ENCODE measurements at regions not wholly inside any gene's neighbourhood (a gene's known extent, or its start where the extent isn't known, plus 50 kb on each side); places are given as distances from the start of the nearest gene placed in this dataset.

- H3K4me3 ChIP-seq = no peak overlapping the region
- FAIRE-seq (no peak), ATAC-seq (no peak), DNase-seq (ENCODE audit: low read depth, low spot score) (no peak)
- H3K36me3 ChIP-seq (ENCODE audit: control insufficient read depth in 2 of 2, insufficient read depth in 2 of 2, low read length in 1 of 2) = no peaks in the 10 kb centered on the region
- RAD21 ChIA-PET (ENCODE audit: unreplicated experiment) = no interaction called here
- H3K9me3 ChIP-seq (replicated peaks; ENCODE audit: control insufficient read depth, insufficient read depth, low read length) = no peaks in the 10 kb centered on the region
- SMC1A ChIA-PET (ENCODE audit: uncharacterized antibody, unreplicated experiment) = no interaction called here
- no peaks in the 10 kb centered on the region for H3K4me1 ChIP-seq (ENCODE audit: control insufficient read depth, insufficient read depth, low read length)
- no peak overlapping the region for H3K9ac ChIP-seq (ENCODE audit: control insufficient read depth, insufficient read depth, low read length)
- intact Hi-C loops (cut with micrococcal nuclease; ENCODE audit: unreplicated experiment) (no loop called here), in situ Hi-C loops (cut with MboI) (no loop called here)
- no peaks in the 10 kb centered on the region for H3K27me3 ChIP-seq (replicated peaks in 1 of 2; ENCODE audit: control insufficient read depth in 2 of 2, insufficient read depth in 2 of 2, low read length in 1 of 2)
- no peaks in the 10 kb centered on the region for H3K79me2 ChIP-seq (ENCODE audit: control insufficient read depth, insufficient read depth, low read length)
- POLR2A ChIA-PET = no interaction called here
- no peaks in the 10 kb centered on the region for H4K20me1 ChIP-seq (ENCODE audit: control insufficient read depth, insufficient read depth)
- CTCF ChIA-PET = no interaction called here
- no TSS peak for BruUV-seq (replicated peaks)
- H2AFZ ChIP-seq (ENCODE audit: control insufficient read depth, low read depth, low read length) = no peak overlapping the region
- H3K27ac ChIP-seq (ENCODE audit: control insufficient read depth, insufficient read depth) = no peak overlapping the region
- WGBS (ENCODE audit: insufficient coverage, insufficient replicate concordance, low lambda C conversion rate, missing lambda C conversion rate) = 7% methylated on average over 1 of the region's 1 CpG
- H3K4me2 ChIP-seq (ENCODE audit: control insufficient read depth, insufficient read depth) = no peak overlapping the region
- TF ChIP-seq NFYA (IDR thresholded peaks at IDR 0.05; ENCODE audit: borderline replicate concordance, low read depth, low read length) (no peak), TARDBP (IDR thresholded peaks at IDR 0.05; ENCODE audit: borderline replicate concordance) (no peak), TAF1 (IDR thresholded peaks at IDR 0.05; ENCODE audit: borderline replicate concordance, low read depth, low read length) (no peak), STAT3 (IDR thresholded peaks at IDR 0.05; ENCODE audit: low read depth, low read length) (no peak), CEBPZ (IDR thresholded peaks at IDR 0.05; ENCODE audit: low read depth, low read length) (no peak), SMAD5 (IDR thresholded peaks at IDR 0.05; ENCODE audit: low read depth) (no peak), SP1 (IDR thresholded peaks at IDR 0.05; ENCODE audit: low read depth, low read length) (no peak), RAD51 (IDR thresholded peaks at IDR 0.05) (no peak), SREBF1 (IDR thresholded peaks at IDR 0.05; ENCODE audit: low read length) (no peak), EZH2 (IDR thresholded peaks at IDR 0.05; ENCODE audit: borderline replicate concordance, control insufficient read depth, low read depth, low read length) (no peak), MYB (IDR thresholded peaks at IDR 0.05; ENCODE audit: borderline replicate concordance, low read depth, low read length) (no peak), MAX (IDR thresholded peaks at IDR 0.05; ENCODE audit: low read depth, low read length) (no peak), BHLHE40 (IDR thresholded peaks at IDR 0.05; ENCODE audit: borderline replicate concordance in 1 of 2, low read depth in 2 of 2, low read length in 1 of 2) (no peak), HDGF (IDR thresholded peaks at IDR 0.05) (no peak), NBN (IDR thresholded peaks at IDR 0.05) (no peak), CUX1 (IDR thresholded peaks at IDR 0.05; ENCODE audit: insufficient replicate concordance, low read depth, low read length) (no peak), SMAD1 (IDR thresholded peaks at IDR 0.05; ENCODE audit: low read depth, partially characterized antibody) (no peak), FOS (IDR thresholded peaks at IDR 0.05; ENCODE audit: borderline replicate concordance, extremely low read depth, insufficient read length) (no peak)
These were observed 154.2 kb upstream of the SPANXC start for GRCh38 chrX:141396536-141396935.

All from GM12878 (cell line).